Upper lobe of left lung (tissue), 6 donors: ENCODE measurements at regions not wholly inside any gene's neighbourhood (a gene's known extent, or its start where the extent isn't known, plus 50 kb on each side); places are given as distances from the start of the nearest gene placed in this dataset.

ENCODE experiments used
- ATAC-seq, 2 donors: fragments of 200-7000 bp; cut with Tn5 transposase; one replicate each; pipeline ENCODE4 v1.9.1; 2022; ENCODE audit warnings: mild to moderate bottlenecking in 2 of 2, moderate library complexity in 2 of 2; ENCODE audit not compliant: low FRiP score in 2 of 2
- DNase-seq, 2 donors: peaks; one replicate each; pipeline ENCODE4 v3.0.0-alpha.2; 2019 to 2020
- H3K27ac ChIP-seq, 4 donors: fragments of 200-600 bp; sonication (generic); one replicate each; pipeline ENCODE4 v1.5.1; 2016 to 2019
- H3K27me3 ChIP-seq, 4 donors: fragments of 200-600 bp; sonication (generic); one replicate each; pipeline ENCODE4 v1.5.1; 2017 to 2019
- H3K36me3 ChIP-seq, 4 donors: fragments of 200-600 bp; sonication (generic); one replicate each; pipeline ENCODE4 v1.5.1; 2016 to 2019
- H3K4me1 ChIP-seq, 4 donors: fragments of 200-600 bp; sonication (generic); one replicate each; pipeline ENCODE4 v1.5.1; 2018 to 2019
- H3K4me3 ChIP-seq, 4 donors: fragments of 200-600 bp; sonication (generic); one replicate each; pipeline ENCODE4 v1.5.1; 2017 to 2019; ENCODE audit warnings: mild to moderate bottlenecking in 2 of 4, moderate library complexity in 1 of 4
- H3K9me3 ChIP-seq, 4 donors: fragments of 200-600 bp; sonication (generic); one replicate each; pipeline ENCODE4 v1.5.1; 2018 to 2019
- EP300 ChIP-seq, 4 donors: sonication (generic); formaldehyde crosslinking; IDR thresholded peaks; one replicate each; pipeline ENCODE4 v1.5.1; 2017; ENCODE audit warnings: antibody characterized with exemption in 4 of 4, control low read depth in 2 of 4
- POLR2A ChIP-seq, 4 donors: fragments of 450-650 bp; IDR thresholded peaks; one replicate each; pipeline ENCODE4 v1.5.1; 2016 to 2017; ENCODE audit warnings: antibody characterized with exemption in 4 of 4, mild to moderate bottlenecking in 2 of 4
- POLR2AphosphoS5 ChIP-seq, 2 donors: sonication (generic); formaldehyde crosslinking; IDR thresholded peaks; one replicate each; pipeline ENCODE4 v1.5.1; 2017; ENCODE audit warnings: antibody characterized with exemption in 2 of 2
- WGBS, 2 donors: methylation state at CpG; one replicate each; pipeline ENCODE4 v1.1.5; 2017 to 2018; 5-methylcytosine and 5-hydroxymethylcytosine counted together
- TF ChIP-seq, protein P1 (sequence below), 6 experiments: fragments of 450-650 bp in 4 of 6; fragments of 200-600 bp in 2 of 6; sonication (generic) in 2 of 6; IDR thresholded peaks; one replicate each; pipeline ENCODE4 v1.5.1; 2016 to 2019; ENCODE audit warnings: antibody characterized with exemption in 6 of 6
- donor health status: DM: no; HTN: no; CAD: no; lungs with moderate emphysema.
- donor health status: DM: no; HTN: yes; CAD: no; lungs with severe emphysema.

DNA sequence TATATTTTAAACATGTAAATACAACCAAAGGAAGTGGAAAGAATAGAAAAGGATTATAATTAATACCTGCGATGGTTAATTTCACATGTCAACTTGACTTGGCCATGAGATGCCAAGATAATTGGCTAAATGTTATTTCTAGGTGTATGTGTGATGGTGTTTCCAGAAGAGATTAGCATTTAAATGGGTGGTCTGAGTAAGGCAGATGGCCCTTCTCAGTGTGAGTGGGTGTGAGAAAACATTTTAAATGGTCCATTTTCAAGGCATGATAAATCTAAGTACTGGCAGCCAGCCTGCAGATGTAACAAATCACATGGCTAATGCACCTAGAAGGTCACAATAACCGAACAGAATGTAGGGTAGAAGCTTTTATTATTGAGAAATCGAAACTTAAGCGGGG is 99.6 kb upstream of the CDH7 start:
- WGBS, 2 donors = 66 to 71% methylated on average over 4 of the region's 4 CpGs
- Histone ChIP-seq H3K27me3 (no peaks in the 10 kb centered on the region), H3K9me3 (peaks cover 0 to 3% (median 0%) of the 10 kb centered on the region in 4 donors), H3K27ac (no peak overlapping the region), H3K4me1 (no peaks in the 10 kb centered on the region), H3K36me3 (no peaks in the 10 kb centered on the region), H3K4me3 (no peak overlapping the region)
- DNase-seq (no peak), ATAC-seq (no peak)
- TF ChIP-seq EP300 (IDR thresholded peaks at IDR 0.05) (no peak), POLR2AphosphoS5 (IDR thresholded peaks at IDR 0.05) (no peak), POLR2A (IDR thresholded peaks at IDR 0.05) (no peak)
- TF ChIP-seq, protein P1, sequence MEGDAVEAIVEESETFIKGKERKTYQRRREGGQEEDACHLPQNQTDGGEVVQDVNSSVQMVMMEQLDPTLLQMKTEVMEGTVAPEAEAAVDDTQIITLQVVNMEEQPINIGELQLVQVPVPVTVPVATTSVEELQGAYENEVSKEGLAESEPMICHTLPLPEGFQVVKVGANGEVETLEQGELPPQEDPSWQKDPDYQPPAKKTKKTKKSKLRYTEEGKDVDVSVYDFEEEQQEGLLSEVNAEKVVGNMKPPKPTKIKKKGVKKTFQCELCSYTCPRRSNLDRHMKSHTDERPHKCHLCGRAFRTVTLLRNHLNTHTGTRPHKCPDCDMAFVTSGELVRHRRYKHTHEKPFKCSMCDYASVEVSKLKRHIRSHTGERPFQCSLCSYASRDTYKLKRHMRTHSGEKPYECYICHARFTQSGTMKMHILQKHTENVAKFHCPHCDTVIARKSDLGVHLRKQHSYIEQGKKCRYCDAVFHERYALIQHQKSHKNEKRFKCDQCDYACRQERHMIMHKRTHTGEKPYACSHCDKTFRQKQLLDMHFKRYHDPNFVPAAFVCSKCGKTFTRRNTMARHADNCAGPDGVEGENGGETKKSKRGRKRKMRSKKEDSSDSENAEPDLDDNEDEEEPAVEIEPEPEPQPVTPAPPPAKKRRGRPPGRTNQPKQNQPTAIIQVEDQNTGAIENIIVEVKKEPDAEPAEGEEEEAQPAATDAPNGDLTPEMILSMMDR (IDR thresholded peaks at IDR 0.05) = no peak

DNA sequence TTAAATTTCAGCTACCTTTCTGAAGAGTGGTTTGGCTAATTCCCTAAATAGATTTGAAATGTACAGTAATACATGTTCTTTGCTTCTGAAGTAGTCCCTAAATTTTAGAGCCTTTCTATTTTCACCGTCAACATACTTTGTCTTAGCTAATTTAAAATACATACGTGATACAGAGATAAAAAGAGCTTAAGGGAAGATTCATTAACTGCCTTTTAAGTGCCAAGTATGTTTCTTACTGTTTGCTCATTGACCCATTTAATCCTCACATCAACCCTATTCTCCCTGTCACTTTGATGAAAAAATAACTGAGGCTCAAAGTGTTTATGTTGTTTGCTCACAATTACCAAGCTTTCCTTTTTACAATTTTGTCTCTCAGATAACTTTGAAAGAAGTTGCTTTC is 118.6 kb upstream of the CDH7 start:
- H3K36me3 ChIP-seq = no peaks in the 10 kb centered on the region
- no peak overlapping the region for H3K4me3 ChIP-seq
- H3K9me3 ChIP-seq = no peaks in the 10 kb centered on the region
- TF ChIP-seq POLR2AphosphoS5 (IDR thresholded peaks at IDR 0.05) (no peak), EP300 (IDR thresholded peaks at IDR 0.05) (no peak), POLR2A (IDR thresholded peaks at IDR 0.05) (no peak)
- TF ChIP-seq, protein P1 (IDR thresholded peaks at IDR 0.05) = no peak
- DNase-seq = no peak
- H3K27me3 ChIP-seq = no peaks in the 10 kb centered on the region
- no peak for ATAC-seq
- H3K4me1 ChIP-seq = no peaks in the 10 kb centered on the region
- H3K27ac ChIP-seq = no peak overlapping the region
- WGBS, 2 donors = 73 to 79% methylated on average over 2 of the region's 2 CpGs

DNA sequence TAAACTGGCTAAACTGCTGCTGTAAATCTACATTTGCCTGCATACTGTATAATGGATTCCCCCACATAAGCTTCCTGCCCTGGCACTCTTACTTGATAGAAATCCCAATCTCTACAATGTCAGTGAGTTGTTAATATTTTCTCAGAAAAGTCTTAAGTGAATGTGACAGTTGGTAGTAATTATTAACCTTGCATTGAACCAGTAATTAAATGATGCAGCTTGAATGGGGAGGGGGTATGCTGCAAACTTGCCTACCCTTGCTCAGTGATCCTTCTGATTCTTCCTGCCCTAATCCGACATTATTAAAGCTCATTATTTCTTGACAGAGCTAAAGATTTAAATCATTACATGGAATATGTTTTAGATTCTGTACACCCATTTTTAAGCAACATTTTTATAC is 119.0 kb upstream of the CDH7 start:
- TF ChIP-seq EP300 (IDR thresholded peaks at IDR 0.05) (no peak), POLR2A (IDR thresholded peaks at IDR 0.05) (no peak)

DNA sequence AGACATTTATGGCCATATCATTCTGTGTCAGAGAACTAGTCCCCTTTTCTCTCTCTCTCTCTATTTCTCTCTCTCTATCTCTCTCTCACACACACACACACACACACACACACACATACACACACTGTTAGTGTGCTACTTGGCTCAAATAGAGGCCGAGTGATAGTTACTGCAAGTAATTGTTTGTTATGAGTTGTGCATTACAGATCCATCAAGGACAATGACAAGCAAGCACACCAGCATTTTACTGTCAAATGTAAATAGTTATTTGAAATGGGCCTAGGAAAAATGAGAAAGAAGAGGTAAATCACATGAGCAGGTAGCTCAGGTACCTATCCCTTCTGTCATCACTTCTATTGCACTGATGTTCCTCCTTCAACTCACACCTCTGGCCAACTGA is 122.4 kb upstream of the CDH7 start:
- ATAC-seq = no peak
- WGBS, 2 donors = 76 to 91% methylated on average over 1 of the region's 1 CpG
- no peaks in the 10 kb centered on the region for H3K36me3 ChIP-seq

More for the DNA sequence above, 119.0 kb upstream of the CDH7 start:
- ATAC-seq (no peak), DNase-seq (no peak)
- WGBS, 2 donors = 75 to 81% methylated on average over 1 of the region's 1 CpG
- H3K36me3 ChIP-seq = no peaks in the 10 kb centered on the region
- H3K27me3 ChIP-seq = no peaks in the 10 kb centered on the region
- H3K4me3 ChIP-seq = no peak overlapping the region
- no peak overlapping the region for H3K27ac ChIP-seq
- no peaks in the 10 kb centered on the region for H3K9me3 ChIP-seq
- H3K4me1 ChIP-seq = no peaks in the 10 kb centered on the region

DNA sequence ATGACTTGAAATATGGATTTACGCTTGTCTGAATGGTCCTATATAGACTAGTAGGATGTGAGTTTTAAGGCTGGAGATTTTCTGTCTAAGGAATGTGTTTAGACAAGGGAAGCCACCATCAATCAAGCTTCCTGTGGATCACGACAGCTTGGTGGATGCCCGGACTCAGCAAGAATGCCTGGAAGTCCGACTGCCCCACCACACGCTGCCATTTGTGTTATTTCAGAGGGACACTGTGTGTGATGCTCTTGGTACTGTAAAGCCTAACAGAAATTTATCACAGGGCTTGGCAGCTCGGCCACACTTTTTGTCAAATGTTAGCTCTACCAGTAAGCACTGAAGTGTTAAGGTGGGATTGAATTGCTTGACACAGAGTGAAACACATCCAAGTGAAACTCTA is 127.1 kb upstream of the CDH7 start:
- whole genome bisulfite sequencing, 2 donors = 35 to 52% methylated on average over 6 of the region's 6 CpGs
- TF ChIP-seq, protein P1 (IDR thresholded peaks at IDR 0.05) = no peak
- TF ChIP-seq EP300 (IDR thresholded peaks at IDR 0.05) = no peak
- TF ChIP-seq POLR2AphosphoS5 (IDR thresholded peaks at IDR 0.05) = no peak
- H3K9me3 ChIP-seq = no peaks in the 10 kb centered on the region
- no peaks in the 10 kb centered on the region for H3K36me3 ChIP-seq
- no peak overlapping the region for H3K27ac ChIP-seq
- DNase-seq = no peak
- H3K27me3 ChIP-seq = no peaks in the 10 kb centered on the region
- no peak for ATAC-seq
- no peaks in the 10 kb centered on the region for H3K4me1 ChIP-seq
- no peak overlapping the region for H3K4me3 ChIP-seq

More for the DNA sequence above, 122.4 kb upstream of the CDH7 start:
- Histone ChIP-seq H3K9me3 (no peaks in the 10 kb centered on the region), H3K27ac (no peak overlapping the region), H3K27me3 (no peaks in the 10 kb centered on the region), H3K4me3 (no peak overlapping the region), H3K4me1 (no peaks in the 10 kb centered on the region)
- TF ChIP-seq, protein P1 (IDR thresholded peaks at IDR 0.05) = no peak
- TF ChIP-seq POLR2AphosphoS5 (IDR thresholded peaks at IDR 0.05) (no peak), POLR2A (IDR thresholded peaks at IDR 0.05) (no peak), EP300 (IDR thresholded peaks at IDR 0.05) (no peak)
- DNase-seq = no peak
